HepG2 (cell line): ENCODE measurements at regions not wholly inside any gene's neighbourhood (a gene's known extent, or its start where the extent isn't known, plus 50 kb on each side); places are given as distances from the start of the nearest gene placed in this dataset.

Experiments
- ATAC-seq: fragments of 200-7000 bp; cut with Tn5 transposase; 3 replicates; pipeline ENCODE4 v1.9.1; 2020; ENCODE audit warnings: mild to moderate bottlenecking, moderate library complexity
- BruUV-seq: library from RNA; stranded (reverse); fragments of 400-500 nt; replicated peaks from 2 replicates; lab custom pipeline; 2021; lab: Mats Ljungman, UMichigan
- CTCF ChIA-PET: fragments of 300-600 bp; formaldehyde crosslinking; extraction: SDS; loops from one replicate; lab custom pipeline; 2021; ENCODE audit warnings: low total read pairs, inconsistent platforms, low intra/inter-chr PET ratio; lab: Yijun Ruan, JAX
- POLR2A ChIA-PET: fragments of 350-600 bp; sonication (Branson Sonifier 250); formaldehyde crosslinking; loops from one replicate; lab custom pipeline; 2020; ENCODE audit warnings: antibody characterized with exemption, inconsistent platforms; lab: Yijun Ruan, JAX
- DNase-seq: peaks from one replicate; pipeline ENCODE4 v3.0.0-alpha.2; 2015; ENCODE audit warnings: low spot score
- FAIRE-seq: peaks from 3 replicates; lab custom pipeline; 2011; peaks lifted over from hg19 to GRCh38; lab: Jason Lieb, UNC
- H2AFZ ChIP-seq: one replicate; pipeline ENCODE4 v1.6.1; 2011; ENCODE audit warnings: low read length, inconsistent platforms
- H3K27ac ChIP-seq: fragments of 300-600 bp; 3 replicates; pipeline ENCODE4 v1.8.0; 2011; ENCODE audit warnings: mixed run types, mild to moderate bottlenecking, mixed read lengths, low read length, inconsistent platforms; ENCODE audit not compliant: insufficient read depth; ENCODE audit errors: extremely low read length
- H3K27me3 ChIP-seq, 2 experiments: fragments of 200-600 bp in 1 of 2; 2 replicates in 1 of 2; 3 replicates in 1 of 2; pipeline versions ENCODE4 v1.6.0 to v1.8.0; 2011; ENCODE audit warnings: low read length in 2 of 2, mild to moderate bottlenecking in 2 of 2, moderate library complexity in 2 of 2, inconsistent platforms in 1 of 2; ENCODE audit not compliant: insufficient read depth in 2 of 2, control insufficient read depth in 1 of 2
- H3K36me3 ChIP-seq, 2 experiments: fragments of 200-600 bp in 1 of 2; replicated peaks in 1 of 2; 2 replicates in 1 of 2; 3 replicates in 1 of 2; pipeline versions ENCODE4 v1.5.1 to v1.8.0; 2011; ENCODE audit warnings: low read length in 2 of 2, inconsistent platforms in 1 of 2; ENCODE audit not compliant: insufficient read depth in 2 of 2, control insufficient read depth in 1 of 2
- H3K4me1 ChIP-seq: 2 replicates; pipeline ENCODE4 v1.5.1; 2012; ENCODE audit warnings: low read length, inconsistent platforms; ENCODE audit not compliant: insufficient read depth
- H3K4me2 ChIP-seq: 2 replicates; pipeline ENCODE4 v1.6.0; 2011; ENCODE audit warnings: low read depth, low read length, inconsistent platforms
- H3K4me3 ChIP-seq, 3 experiments: fragments of 200-600 bp in 1 of 3; sonication (generic), shearing (Covaris generic) in 1 of 3; replicated peaks in 1 of 3; 2 replicates each; pipeline ENCODE4 v1.5.1; 2011 to 2016; ENCODE audit warnings: low read length in 3 of 3, inconsistent platforms in 2 of 3, low read depth in 2 of 3, mild to moderate bottlenecking in 2 of 3, control low read depth in 1 of 3, mixed read lengths in 1 of 3; ENCODE audit not compliant: insufficient read depth in 1 of 3
- H3K79me2 ChIP-seq: one replicate; pipeline ENCODE4 v1.6.1; 2011; ENCODE audit warnings: low read length, inconsistent platforms; ENCODE audit not compliant: insufficient read depth
- H3K9ac ChIP-seq: 2 replicates; pipeline ENCODE4 v1.6.0; 2011; ENCODE audit warnings: mild to moderate bottlenecking, low read depth, low read length, inconsistent platforms; ENCODE audit not compliant: insufficient read depth
- H3K9me3 ChIP-seq: 2 replicates; pipeline ENCODE4 v1.5.1; 2012; ENCODE audit warnings: mild to moderate bottlenecking, low read length
- H4K20me1 ChIP-seq: 2 replicates; pipeline ENCODE4 v1.6.0; 2011; ENCODE audit warnings: inconsistent platforms, mild to moderate bottlenecking, low read length, moderate library complexity; ENCODE audit not compliant: insufficient read depth
- HNRNPL ChIP-seq: fragments of 200-400 bp; formaldehyde crosslinking; IDR thresholded peaks from 2 replicates; pipeline ENCODE4 v1.6.1; 2017; ENCODE audit warnings: mild to moderate bottlenecking, low read depth, low read length
- IKZF5 ChIP-seq: IDR thresholded peaks from 2 replicates; pipeline ENCODE4 v1.6.1; 2018; ENCODE audit warnings: missing genetic modification reagents, mild to moderate bottlenecking, missing compliant biosample characterization
- KDM4B ChIP-seq: sonication (generic); formaldehyde crosslinking; IDR thresholded peaks from 2 replicates; pipeline ENCODE4 v1.4.0; 2020; ENCODE audit warnings: missing genetic modification reagents
- KLF13 ChIP-seq: sonication (generic); formaldehyde crosslinking; IDR thresholded peaks from 2 replicates; pipeline ENCODE4 v1.4.0; 2020; ENCODE audit warnings: mild to moderate bottlenecking, missing genetic modification reagents
- KLF16 ChIP-seq, 2 experiments: sonication (generic) in 1 of 2; formaldehyde crosslinking in 1 of 2; IDR thresholded peaks; 2 replicates each; pipeline versions ENCODE4 v1.6.1 to v1.8.0; 2016 to 2023; ENCODE audit warnings: missing genetic modification reagents in 2 of 2, missing compliant biosample characterization in 1 of 2
- KMT2A ChIP-seq: sonication (generic); formaldehyde crosslinking; IDR thresholded peaks from 2 replicates; pipeline ENCODE4 v1.4.0; 2020; ENCODE audit warnings: missing genetic modification reagents
- PHB2 ChIP-seq: fragments of 450-650 bp; IDR thresholded peaks from 2 replicates; pipeline ENCODE4 v1.6.1; 2018; ENCODE audit not compliant: partially characterized antibody
- RBFOX2 ChIP-seq: fragments of 200-400 bp; formaldehyde crosslinking; IDR thresholded peaks from 2 replicates; pipeline ENCODE4 v1.6.1; 2017; ENCODE audit warnings: low read depth, mild to moderate bottlenecking, low read length
- SCMH1 ChIP-seq: sonication (generic); formaldehyde crosslinking; IDR thresholded peaks from 2 replicates; pipeline ENCODE4 v1.9.0; 2021; ENCODE audit warnings: missing genetic modification reagents, mild to moderate bottlenecking, borderline replicate concordance
- SRY ChIP-seq: sonication (generic); formaldehyde crosslinking; IDR thresholded peaks from 2 replicates; pipeline ENCODE4 v1.8.0; 2022; ENCODE audit warnings: mild to moderate bottlenecking, missing genetic modification reagents
- ZFYVE20 ChIP-seq: sonication (generic); formaldehyde crosslinking; IDR thresholded peaks from 2 replicates; pipeline ENCODE4 v1.8.0; 2023; ENCODE audit warnings: low read depth, mild to moderate bottlenecking, moderate library complexity, missing genetic modification reagents, borderline replicate concordance
- ZNF232 ChIP-seq: sonication (generic); formaldehyde crosslinking; IDR thresholded peaks from 2 replicates; pipeline ENCODE4 v1.4.0; 2020; ENCODE audit warnings: missing genetic modification reagents, borderline replicate concordance
- ZNF432 ChIP-seq: sonication (generic); formaldehyde crosslinking; IDR thresholded peaks from 2 replicates; pipeline ENCODE4 v1.5.0; 2020; ENCODE audit warnings: missing genetic modification reagents, mild to moderate bottlenecking, borderline replicate concordance
- ZNF710 ChIP-seq: sonication (generic); formaldehyde crosslinking; IDR thresholded peaks from 2 replicates; pipeline ENCODE4 v1.5.0; 2020; ENCODE audit warnings: mild to moderate bottlenecking, missing genetic modification reagents, borderline replicate concordance
- ZNF816 ChIP-seq: sonication (generic); formaldehyde crosslinking; IDR thresholded peaks from 2 replicates; pipeline ENCODE4 v1.8.0; 2022; ENCODE audit warnings: missing genetic modification reagents, mild to moderate bottlenecking, borderline replicate concordance
- WGBS: methylation state at CpG from one replicate; pipeline ENCODE4 v1.1.6; 2017; ENCODE audit warnings: low lambda C conversion rate; 5-methylcytosine and 5-hydroxymethylcytosine counted together
- in situ Hi-C: cut with HindIII; loops from 2 replicates; pipeline ENCODE4 v1.10.0; 2017; ENCODE audit warnings: low pct_unique_long_range_greater_than_20kb; ENCODE audit not compliant: extremely low pct_ligation_motif_present
- intact Hi-C: fragments of 100-400 bp; cut with micrococcal nuclease; formaldehyde crosslinking; loops from one replicate; pipeline ENCODE4 v1.10.0; 2022; ENCODE audit not compliant: unreplicated experiment
- TF ChIP-seq, protein P1 (sequence below): sonication (generic); formaldehyde crosslinking; IDR thresholded peaks from 2 replicates; pipeline ENCODE4 v1.5.1; 2020; ENCODE audit warnings: mild to moderate bottlenecking, missing genetic modification reagents, borderline replicate concordance

DNA sequence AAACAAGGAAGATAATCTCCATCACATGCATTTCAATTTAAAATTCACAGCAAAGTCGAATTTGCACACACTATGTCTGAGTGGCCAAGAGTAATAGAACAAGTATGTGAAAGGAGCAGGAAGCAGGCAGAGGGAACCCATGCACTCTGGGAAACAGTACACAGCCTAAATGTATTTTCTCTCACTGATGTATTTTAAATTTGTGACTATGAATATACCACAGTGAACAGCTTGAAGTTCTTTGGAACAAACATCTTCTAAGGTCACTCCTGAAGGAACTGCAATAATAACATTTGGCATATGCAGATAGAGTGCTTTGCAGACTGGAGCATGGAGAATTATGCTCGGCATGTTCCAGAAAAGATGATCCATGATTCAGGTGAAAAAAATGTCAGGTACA, 223.1 kb upstream of the PKN2 start:
- H3K27ac ChIP-seq: no peak overlapping the region
- intact Hi-C loops (no loop called here), in situ Hi-C loops (no loop called here)
- no peak for DNase-seq
- no peaks in the 10 kb centered on the region for H3K36me3 ChIP-seq
- H3K79me2 ChIP-seq: no peaks in the 10 kb centered on the region
- H3K4me3 ChIP-seq: no peak overlapping the region
- FAIRE-seq: no peak
- no peaks in the 10 kb centered on the region for H4K20me1 ChIP-seq
- ChIA-PET CTCF (no interaction called here), POLR2A (no interaction called here)
- no peaks in the 10 kb centered on the region for H3K9me3 ChIP-seq
- no peak overlapping the region for H3K9ac ChIP-seq
- H3K4me1 ChIP-seq: no peaks in the 10 kb centered on the region
- WGBS: 3% methylated on average over 2 of the region's 2 CpGs
- peaks cover 0 to 31% of the 10 kb centered on the region in 2 experiments; a peak in 2 of 5 replicates for H3K27me3 ChIP-seq
- H2AFZ ChIP-seq: no peak overlapping the region
- BruUV-seq: no TSS peak
- H3K4me2 ChIP-seq: no peak overlapping the region
- no peak for ATAC-seq
- TF ChIP-seq HNRNPL (no peak), KLF13 (no peak), RBFOX2 (no peak), ZNF710 (no peak), SRY (CRISPR knock-in tag) (no peak), ZNF232 (no peak), KLF16 (CRISPR knock-in tag; IDR thresholded peaks at IDR 0.05) (no peak), IKZF5 (no peak), KDM4B (CRISPR knock-in tag) (no peak), ZNF816 (no peak), ZNF432 (CRISPR knock-in tag) (no peak), SCMH1 (CRISPR knock-in tag) (no peak), PHB2 (no peak), KMT2A (CRISPR knock-in tag) (no peak), ZFYVE20 (CRISPR knock-in tag) (no peak)
- TF ChIP-seq, protein P1, sequence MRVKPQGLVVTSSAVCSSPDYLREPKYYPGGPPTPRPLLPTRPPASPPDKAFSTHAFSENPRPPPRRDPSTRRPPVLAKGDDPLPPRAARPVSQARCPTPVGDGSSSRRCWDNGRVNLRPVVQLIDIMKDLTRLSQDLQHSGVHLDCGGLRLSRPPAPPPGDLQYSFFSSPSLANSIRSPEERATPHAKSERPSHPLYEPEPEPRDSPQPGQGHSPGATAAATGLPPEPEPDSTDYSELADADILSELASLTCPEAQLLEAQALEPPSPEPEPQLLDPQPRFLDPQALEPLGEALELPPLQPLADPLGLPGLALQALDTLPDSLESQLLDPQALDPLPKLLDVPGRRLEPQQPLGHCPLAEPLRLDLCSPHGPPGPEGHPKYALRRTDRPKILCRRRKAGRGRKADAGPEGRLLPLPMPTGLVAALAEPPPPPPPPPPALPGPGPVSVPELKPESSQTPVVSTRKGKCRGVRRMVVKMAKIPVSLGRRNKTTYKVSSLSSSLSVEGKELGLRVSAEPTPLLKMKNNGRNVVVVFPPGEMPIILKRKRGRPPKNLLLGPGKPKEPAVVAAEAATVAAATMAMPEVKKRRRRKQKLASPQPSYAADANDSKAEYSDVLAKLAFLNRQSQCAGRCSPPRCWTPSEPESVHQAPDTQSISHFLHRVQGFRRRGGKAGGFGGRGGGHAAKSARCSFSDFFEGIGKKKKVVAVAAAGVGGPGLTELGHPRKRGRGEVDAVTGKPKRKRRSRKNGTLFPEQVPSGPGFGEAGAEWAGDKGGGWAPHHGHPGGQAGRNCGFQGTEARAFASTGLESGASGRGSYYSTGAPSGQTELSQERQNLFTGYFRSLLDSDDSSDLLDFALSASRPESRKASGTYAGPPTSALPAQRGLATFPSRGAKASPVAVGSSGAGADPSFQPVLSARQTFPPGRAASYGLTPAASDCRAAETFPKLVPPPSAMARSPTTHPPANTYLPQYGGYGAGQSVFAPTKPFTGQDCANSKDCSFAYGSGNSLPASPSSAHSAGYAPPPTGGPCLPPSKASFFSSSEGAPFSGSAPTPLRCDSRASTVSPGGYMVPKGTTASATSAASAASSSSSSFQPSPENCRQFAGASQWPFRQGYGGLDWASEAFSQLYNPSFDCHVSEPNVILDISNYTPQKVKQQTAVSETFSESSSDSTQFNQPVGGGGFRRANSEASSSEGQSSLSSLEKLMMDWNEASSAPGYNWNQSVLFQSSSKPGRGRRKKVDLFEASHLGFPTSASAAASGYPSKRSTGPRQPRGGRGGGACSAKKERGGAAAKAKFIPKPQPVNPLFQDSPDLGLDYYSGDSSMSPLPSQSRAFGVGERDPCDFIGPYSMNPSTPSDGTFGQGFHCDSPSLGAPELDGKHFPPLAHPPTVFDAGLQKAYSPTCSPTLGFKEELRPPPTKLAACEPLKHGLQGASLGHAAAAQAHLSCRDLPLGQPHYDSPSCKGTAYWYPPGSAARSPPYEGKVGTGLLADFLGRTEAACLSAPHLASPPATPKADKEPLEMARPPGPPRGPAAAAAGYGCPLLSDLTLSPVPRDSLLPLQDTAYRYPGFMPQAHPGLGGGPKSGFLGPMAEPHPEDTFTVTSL (CRISPR knock-in tag): no peak
